GM18868 (cell line): ENCODE measurements at regions not wholly inside any gene's neighbourhood (a gene's known extent, or its start where the extent isn't known, plus 50 kb on each side); places are given as distances from the start of the nearest gene placed in this dataset.

Experiments
- ATAC-seq: cut with Tn5 transposase; IDR thresholded peaks from one replicate; pipeline ENCODE4 v1.9.1; 2021; ENCODE audit warnings: mild to moderate bottlenecking, moderate library complexity; ENCODE audit not compliant: unreplicated experiment

DNA sequence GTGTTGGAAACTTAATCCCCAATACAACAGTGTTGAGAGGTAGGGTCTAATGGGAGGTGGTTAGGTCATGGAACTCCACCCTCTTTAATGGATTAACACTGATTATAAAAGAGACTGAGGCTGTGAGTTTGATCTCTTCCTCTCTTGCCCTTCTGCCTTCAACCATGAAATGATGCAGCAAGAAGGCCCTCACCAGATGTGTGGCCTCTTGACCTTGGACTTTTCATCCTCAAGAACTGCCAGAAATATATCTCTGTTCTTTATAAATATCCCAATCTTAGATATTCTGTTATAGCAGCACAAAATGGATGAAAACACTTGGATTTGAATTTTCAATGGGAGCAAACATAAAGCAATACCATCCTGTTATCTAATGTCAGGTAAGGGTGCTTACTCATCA lies 67.6 kb downstream of the NMUR2 start:
- ATAC-seq, result no peak

DNA sequence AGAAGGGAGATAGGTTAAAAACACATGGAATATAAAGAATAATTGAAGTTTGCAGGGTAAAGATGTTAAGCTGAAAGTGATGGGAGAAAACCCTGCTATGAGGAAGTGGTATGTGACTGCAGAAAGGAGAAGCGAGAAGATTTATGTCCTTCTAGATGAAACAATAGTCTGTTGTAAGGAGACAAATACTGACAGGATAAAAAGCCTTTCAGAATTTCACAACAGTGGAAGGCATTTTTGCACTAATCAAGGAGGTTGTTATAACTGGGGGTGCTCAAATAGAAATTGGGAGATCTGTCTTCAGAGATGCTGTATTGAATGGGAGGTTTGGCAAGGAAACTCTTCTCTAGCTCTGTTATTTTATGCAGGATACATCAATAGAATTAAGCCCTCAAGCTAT lies 69.6 kb downstream of the NMUR2 start:
- no peak for ATAC-seq

DNA sequence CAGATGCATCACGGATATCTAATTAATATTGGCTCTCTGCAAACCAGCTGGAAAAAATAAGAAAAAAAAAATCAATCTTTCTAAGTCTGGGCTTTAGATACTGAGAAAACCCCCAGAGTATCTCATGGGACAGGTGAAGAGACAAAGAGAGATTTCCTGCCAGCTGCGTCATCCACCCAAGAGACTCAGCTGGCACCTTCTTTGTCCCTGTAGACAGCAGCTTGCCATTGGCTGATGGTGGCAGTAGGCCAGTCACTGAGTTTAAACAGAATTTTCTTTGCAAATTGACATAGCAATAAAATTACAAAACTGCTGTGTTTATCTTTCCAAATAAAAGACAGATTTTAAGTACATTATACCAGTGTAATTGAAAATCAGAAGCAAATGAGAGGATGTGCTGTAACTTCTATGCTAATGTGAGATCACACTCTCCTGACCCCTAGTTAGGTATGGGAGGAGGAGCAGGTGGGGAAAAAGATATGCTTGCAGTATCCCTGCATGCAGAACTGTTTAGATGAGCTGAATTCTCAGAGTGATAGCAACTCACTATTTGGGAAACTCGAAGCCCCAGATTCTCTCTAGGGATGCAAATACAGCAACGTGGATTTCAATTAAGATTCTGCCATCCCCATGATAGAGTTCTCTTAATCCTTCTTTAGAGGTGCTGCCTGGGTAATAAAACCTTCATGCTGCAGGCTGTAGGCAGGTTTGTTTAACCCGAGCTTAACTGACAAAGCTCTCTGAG lies 72.2 kb downstream of the NMUR2 start:
- no peak for ATAC-seq

DNA sequence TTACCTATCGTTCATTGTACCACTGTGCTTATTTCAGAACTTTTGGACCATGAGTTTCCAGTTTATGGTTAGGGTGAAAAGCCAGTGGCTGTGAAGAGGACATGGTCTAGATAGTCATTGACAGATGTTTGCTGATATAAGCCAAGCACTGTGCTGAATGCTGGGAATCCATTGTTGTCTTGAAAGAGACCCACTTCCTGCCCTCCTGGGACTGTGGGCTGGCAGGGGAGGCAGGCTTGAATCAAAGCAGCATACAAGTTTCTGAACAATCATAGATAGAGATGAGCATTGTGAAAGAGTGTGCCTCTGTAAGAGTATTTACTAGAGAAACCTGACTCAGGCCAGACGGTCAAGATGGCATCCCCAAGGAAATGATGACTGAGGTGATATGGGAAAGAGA lies 73.4 kb downstream of the NMUR2 start:
- no peak for ATAC-seq

DNA sequence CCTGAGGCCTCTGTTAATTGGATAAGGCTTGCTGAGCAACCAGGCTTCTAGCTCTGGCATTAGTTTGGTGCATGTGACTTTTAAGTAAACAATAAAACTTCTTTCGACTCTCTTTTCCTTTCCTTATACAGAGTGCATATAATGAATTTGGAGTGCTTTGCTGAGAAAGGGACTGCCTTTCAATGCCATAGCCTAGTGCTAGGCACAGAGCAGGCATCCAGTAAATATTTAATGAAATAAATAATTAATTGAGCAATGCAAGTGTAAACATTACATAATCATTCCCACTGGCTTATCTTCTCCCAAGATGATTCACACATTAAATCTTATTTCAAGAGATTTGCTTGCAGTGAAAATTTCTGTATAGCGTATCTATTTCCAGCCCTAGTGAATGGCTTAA lies 74.1 kb downstream of the NMUR2 start:
- no peak for ATAC-seq

DNA sequence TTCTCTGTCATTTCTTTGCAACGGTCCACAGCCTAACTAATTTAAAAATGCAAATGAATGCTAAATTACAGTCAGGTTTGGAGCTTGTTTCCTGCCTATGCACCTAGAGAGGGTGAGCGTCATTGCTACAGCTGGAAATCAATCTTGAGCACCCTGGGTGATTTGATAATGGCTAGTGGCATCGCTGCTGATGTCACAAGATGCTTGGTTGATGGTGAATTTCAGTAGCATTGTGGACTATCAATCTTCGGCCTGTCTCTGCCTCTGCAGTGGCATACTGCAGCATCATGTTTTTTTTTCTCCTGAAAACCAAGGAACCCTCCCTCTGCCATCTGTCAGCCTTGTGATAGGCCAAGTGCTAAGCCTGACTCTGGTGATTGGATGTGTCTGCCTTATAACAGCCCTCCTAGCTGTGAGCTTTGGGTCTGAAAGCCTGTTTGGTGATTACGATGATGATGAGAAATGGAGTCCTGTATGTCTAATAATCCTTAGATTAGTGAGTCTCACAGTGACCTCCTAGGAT lies 75.3 kb downstream of the NMUR2 start:
- no peak for ATAC-seq

DNA sequence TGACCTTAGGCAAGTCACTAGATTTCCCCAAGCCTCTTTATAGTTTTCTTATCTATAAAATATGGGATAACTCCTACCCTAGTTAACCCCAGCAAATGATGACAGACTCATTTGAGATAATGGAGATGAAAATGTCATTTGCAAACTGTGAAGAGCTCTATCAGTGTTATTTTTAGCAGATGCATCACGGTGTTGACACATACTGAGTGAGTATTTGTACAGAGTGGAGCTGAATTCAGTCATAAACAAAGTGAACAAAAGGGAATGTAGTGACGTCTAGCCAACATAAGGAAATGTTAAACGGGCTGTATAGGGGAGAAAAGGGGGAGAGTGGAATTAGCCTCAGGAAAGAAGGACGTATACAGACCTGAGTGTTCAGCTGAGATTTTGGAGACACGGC lies 75.9 kb downstream of the NMUR2 start:
- ATAC-seq, result no peak

DNA sequence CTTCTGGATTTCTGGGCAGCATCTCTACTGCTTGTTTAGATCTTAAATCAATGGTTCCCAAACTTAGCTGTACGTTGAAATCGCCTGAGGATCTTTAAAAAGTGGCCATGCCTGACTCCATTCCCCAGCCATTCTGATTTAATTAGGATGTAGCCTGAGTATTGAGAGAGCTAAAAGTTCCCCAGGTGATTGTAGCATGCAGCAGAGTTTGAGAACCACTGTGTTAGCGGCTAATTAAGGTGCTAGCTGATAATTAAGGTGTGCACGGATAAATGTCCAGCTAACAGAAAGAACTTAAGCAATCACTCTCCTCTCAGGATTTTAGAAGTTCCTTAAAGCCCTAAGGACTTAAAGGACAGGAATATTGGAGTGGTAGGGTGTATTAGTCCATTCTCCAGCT lies 89.1 kb downstream of the NMUR2 start:
- no peak for ATAC-seq

DNA sequence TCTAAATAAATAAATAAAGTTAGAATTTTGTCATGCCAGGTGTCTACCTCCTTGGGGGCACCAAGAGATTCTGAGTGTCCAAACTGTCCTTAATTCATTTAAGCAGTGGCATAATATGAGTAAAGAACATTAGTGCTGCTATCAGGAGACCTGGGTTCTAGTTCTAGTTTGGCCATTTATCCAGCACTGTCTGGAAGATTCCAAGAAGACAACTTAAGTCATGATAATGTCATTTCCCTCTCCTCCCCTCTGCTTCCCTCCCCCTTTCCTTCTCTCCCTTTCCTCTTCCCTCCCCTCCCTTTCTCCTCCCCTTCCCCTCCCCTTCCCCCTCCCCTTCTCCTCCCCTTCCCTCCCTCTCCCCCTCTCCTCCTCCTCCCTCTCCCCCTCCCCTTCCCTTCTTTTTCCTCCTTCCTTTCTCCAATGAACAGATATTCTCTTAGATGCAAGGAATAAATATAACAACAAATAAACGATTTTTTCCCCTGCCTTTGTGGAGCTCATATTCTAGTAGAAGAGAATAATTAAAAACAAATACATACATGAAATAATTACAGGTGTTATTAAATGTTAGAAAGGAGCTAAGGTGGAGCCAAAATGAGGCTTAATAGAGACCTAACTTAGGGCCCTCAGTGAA lies 90.8 kb downstream of the NMUR2 start:
- ATAC-seq, result no peak

DNA sequence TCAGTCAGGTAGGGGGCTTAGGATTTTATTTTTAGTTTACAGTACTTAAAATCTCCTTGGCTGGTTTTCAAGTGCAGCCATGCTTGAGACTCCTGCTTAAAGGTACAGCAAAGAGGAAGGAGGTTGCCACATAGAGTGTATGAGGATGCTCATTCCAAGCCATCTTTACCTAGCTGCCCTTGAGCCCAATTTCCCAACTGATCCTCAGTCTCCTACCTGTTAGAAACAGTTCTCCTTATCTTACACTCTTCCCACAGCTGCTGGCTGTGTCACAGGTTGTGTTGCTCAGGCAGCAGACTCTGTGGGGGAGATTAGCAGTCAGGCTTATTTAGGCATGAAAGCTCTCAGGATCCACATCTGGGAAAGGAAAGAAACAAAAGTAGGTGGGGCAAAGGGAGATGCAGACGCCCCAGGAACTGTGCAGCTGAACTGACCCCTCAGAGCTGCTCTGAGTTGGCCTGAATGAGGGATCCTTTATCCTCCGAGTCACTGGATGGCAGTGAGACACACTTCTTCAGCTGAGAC lies 95.1 kb downstream of the NMUR2 start:
- no peak for ATAC-seq

DNA sequence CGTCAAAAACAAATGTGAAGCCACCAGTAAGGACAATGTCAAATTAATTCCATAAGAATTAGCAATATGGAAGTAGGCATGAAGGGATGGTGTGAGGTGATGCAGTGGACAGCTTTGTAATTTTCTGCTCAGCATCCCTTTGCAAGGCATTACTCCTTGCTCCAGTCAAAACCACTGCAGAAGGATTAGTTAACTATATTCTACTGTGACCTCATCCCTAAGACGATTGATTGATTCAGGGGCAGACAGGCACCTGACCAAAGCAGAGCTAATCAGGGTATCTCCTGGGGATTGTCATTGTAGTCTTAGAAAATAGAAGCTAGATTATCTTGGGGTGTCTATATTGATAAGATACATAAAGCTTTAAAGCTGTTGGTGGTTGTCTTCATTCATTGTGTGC lies 98.7 kb downstream of the NMUR2 start:
- ATAC-seq, result no peak

DNA sequence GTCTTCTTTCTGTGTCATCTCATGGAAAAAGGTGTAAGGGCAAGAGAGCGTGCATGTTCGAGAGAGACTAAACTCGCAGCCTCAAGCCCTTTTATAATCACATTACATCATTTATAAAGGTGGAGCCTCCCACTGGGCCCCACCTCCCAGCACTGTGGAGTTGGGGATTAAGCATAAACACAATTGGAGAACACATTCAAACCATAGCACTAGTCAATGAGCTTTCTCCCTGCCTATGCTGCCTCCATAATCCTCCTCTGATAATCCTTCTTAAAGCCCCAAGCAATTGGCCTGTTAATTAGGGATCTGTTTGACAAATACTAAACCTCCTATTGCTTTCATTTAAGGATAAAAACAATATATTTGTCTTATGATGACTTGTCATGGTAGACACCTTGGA lies 99.6 kb downstream of the NMUR2 start:
- no peak for ATAC-seq

DNA sequence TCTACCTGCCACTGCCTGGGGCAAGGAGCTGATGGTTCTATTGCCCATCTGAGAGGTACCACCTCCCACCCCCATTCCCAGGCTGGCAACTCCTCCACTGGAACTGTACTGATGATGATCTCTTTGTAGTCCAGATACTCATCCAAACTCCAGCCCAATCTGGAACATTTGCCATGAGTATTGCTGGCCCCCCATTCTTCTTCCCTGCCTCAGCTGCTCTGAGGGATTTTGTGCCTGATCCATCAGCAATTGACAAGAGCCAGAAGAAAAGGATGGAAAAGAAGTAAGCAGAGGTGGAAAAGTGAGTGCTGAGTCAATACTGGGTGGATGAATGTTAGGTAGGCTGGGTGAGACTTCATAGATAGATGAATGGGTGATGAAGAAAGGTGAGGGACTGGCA lies 101.2 kb downstream of the NMUR2 start:
- ATAC-seq, result no peak

DNA sequence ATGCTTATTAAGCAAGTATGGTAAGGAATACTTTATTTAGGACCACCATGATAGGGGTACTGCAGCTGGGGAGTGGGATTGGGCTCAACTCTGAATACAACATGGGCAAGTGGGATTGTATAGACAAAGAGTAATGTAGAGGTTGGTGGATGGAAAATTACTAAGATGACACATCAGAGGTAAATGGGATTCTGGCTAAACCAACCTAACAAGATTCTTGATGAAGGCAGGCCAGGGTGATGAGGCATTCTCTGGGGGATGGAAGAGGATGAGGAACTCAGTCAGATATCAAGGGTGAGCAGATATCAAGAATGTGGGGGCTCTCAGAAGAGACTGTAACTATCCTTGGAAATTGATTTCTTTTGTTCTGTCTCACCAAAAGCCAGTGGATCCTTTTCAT lies 107.2 kb downstream of the NMUR2 start:
- ATAC-seq, result no peak

DNA sequence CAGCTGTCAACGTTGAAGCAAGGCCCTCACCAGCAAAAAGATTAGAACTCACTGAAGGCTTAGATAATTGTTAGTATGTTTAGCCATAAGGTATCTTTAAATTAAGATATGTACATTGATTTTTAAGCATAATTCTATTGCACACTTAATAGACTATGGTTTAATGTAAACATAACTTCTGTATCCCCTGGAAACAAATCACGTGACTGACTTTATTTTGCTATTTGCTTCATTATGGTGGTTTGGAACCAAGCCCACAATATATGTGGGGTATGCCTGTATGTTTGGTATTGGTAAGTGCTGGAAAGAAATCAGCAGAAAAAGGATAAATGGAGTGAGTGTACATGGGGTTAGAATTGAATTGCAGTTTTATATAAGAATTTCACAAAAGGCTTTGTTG lies 111.9 kb downstream of the NMUR2 start:
- ATAC-seq, result no peak

DNA sequence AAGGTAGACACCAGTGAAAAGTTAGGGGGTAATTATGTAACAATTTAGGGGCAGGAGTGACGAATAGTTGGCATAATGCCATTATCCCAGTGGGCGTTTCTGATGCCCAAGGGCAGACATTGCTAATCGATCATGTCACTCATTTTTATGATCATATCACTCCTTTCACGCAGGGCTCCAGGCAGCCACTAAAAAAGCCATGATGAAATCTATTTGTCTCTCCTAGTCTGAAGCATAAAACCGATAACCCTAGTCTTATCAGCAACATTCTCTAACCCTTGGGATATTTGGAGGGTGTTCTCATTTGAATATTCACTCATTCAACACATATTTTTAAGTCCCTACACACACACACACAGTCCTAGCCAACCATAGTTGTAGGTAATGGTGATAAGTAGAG lies 114.9 kb downstream of the NMUR2 start:
- no peak for ATAC-seq

DNA sequence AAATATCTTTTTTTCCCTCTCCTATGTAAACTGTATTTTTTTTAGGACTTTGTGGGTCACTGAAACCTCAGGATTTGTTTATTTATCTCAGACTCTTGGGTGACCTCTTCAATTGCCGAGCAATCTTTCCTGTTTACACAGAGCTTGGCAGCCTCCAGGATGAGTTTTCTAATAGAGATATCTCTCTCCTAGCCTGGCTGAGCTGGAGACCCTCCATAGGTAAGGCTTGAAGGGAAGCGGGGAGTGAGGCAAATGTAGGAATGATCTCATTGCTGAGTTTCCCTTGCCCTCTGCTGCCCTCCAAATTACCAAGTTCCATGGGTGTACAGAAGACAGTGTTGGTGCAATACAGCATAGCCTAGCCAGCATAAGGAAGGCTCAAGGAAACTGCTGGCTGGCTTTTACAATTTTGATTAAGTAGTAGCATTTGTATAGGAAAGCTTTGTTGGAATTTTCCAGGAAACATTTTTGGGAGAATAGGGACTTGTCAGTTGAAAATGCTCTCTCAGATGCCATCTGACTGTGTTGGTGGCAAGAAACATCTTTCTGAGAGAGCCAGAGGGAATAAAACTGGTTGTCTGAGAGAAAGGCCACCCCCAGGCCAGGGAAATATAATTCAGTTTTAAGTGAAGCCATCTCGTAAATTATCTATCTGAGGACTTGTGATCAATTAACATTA lies 116.0 kb downstream of the NMUR2 start:
- no peak for ATAC-seq

DNA sequence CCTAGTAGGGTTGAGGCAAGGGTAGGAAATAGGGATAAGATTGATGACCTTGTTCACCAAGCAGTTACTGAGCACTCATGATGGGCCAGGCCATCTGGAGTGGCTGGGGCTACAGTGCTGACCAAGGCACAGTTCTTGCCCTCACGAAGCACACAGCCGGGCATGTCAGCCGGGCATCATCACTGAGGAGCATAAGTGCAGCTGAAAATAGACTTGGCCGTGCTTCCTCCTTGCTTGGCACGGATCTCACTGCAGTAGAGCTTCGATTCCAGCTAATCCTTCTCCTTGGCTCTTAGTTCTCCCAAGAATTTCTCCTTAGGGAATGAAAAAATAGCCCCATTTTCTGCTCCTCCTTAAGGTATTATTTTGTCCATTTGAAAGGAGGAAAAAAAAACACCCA lies 116.6 kb downstream of the NMUR2 start:
- no peak for ATAC-seq

DNA sequence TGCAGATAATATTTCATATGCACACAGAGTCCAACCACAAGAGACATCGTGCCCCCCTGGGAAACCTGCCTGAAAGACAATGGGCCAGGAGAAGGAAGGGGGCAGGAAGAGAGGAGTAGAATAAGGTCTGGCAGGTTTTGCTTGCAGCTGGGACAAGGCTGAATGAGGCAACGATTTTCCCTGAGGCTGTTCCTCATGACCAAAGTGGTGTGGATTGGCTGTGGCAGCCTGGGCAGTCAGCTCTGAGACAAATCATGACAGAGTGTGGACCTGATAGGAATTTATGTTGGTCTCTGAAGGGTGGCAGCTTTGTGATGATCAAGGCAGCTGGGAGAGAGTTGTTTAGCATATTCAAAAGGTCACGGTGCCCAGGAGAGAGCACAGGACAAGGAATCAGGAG lies 119.3 kb downstream of the NMUR2 start:
- ATAC-seq, result no peak

DNA sequence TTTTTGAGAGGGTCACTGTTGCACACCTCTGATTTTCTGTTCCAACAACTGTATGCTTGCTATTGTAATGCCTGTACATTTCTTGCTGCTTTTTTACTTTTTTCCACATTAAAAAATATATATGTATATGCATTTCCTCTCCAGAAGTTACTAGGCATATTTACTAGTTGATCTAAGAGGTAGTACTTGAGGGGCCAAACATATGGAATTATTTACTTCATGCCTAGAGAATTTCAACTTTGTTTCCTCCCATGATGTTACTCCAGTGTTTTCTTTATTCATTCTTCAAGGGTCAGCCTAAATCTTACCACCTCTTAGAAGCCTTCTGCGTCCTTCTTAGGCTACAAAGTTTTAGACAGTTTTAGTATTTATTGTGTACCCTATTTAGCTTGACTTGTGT lies 122.7 kb downstream of the NMUR2 start:
- ATAC-seq, result no peak

DNA sequence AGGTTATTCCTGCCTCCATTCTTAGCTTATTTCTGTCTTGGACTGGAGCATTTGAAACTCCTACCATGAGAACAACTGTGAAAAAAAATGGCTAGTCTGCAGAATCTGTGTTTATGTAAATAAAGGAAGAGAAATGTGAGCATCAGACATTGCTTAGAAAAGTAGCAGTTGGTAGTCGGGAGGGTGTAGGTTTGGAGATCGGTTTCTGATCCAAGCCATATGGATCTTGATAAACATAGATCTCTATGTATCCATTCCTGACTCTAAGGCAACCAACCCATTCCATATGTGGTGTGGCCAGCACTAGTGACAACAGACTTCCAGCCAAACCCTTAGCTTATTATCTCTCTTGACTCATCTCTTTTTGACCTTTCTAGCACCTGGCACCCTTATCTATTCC lies 127.1 kb downstream of the NMUR2 start:
- ATAC-seq, result no peak

DNA sequence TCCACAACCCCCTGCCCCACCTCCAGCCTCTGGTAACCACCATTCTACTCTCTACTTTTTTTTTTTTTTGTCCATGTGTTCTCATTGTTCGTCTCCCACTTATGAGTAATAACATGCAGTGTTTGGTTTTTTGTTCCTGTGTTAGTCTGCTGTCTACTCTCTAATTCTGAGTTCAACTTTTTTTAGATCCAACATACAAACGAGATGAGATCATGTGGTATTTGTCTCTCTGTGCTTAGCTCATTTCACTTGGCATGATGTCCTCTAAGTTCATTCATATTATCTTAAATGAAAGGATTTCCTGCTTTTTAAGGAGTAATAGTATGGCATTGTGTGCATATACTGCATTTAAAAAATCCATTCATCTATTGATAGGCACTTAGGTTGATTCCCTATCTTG lies 130.9 kb downstream of the NMUR2 start:
- ATAC-seq, result no peak
